ENCODE measurements at regions not wholly inside any gene's neighbourhood (a gene's known extent, or its start where the extent isn't known, plus 50 kb on each side); places are given as distances from the start of the nearest gene placed in this dataset.
"Not testable (repeated sequence)": the region's sequence is repeated elsewhere in the genome, so short reads cannot be mapped to it uniquely, and the experiment has no call there.

GRCh38 chr11:126149759-126150625 is 61.5 kb downstream of the RPUSD4 start:
- no peak for FAIRE-seq

- FAIRE-seq: no peak
These were observed 63.1 kb downstream of the RPUSD4 start for GRCh38 chr11:126148317-126148716.

- no peak for FAIRE-seq
These were observed 64.0 kb downstream of the RPUSD4 start for GRCh38 chr11:126147208-126148111.

GRCh38 chr11:126146454-126147192 is 64.8 kb downstream of the RPUSD4 start:
- no peak for FAIRE-seq

GRCh38 chr11:126145954-126146353 is 65.5 kb downstream of the RPUSD4 start:
- FAIRE-seq: no peak

GRCh38 chr11:126143491-126143890 is 68.0 kb downstream of the RPUSD4 start:
- FAIRE-seq: not testable (repeated sequence)

- FAIRE-seq: no peak
These were observed 70.5 kb downstream of the RPUSD4 start for GRCh38 chr11:126140926-126141280.

GRCh38 chr11:126140201-126140925 is 71.1 kb downstream of the RPUSD4 start:
- FAIRE-seq: no peak

- no peak for FAIRE-seq
These were observed 72.0 kb downstream of the RPUSD4 start for GRCh38 chr11:126139111-126140091.

- no peak for FAIRE-seq
These were observed 72.8 kb downstream of the RPUSD4 start for GRCh38 chr11:126138636-126139035.

GRCh38 chr11:126137136-126137535 is 74.3 kb downstream of the RPUSD4 start:
- no peak for FAIRE-seq

GRCh38 chr11:126136507-126136906 is 73.8 kb upstream of the CDON start:
- no peak for FAIRE-seq

- no peak for FAIRE-seq
These were observed 72.8 kb upstream of the CDON start for GRCh38 chr11:126135235-126136176.

GRCh38 chr11:126134461-126135155 is 71.9 kb upstream of the CDON start:
- no peak for FAIRE-seq

- no peak for FAIRE-seq
These were observed 71.2 kb upstream of the CDON start for GRCh38 chr11:126133901-126134300.

- no peak for FAIRE-seq
These were observed 69.7 kb upstream of the CDON start for GRCh38 chr11:126132319-126132718.

- FAIRE-seq: not testable (repeated sequence)
These were observed 68.1 kb upstream of the CDON start for GRCh38 chr11:126130781-126131180.

GRCh38 chr11:126129727-126130671 is 67.3 kb upstream of the CDON start:
- no peak for FAIRE-seq
